Central memory CD4-positive, alpha-beta T cell (primary cell): ENCODE measurements at regions not wholly inside any gene's neighbourhood (a gene's known extent, or its start where the extent isn't known, plus 50 kb on each side); places are given as distances from the start of the nearest gene placed in this dataset.
"Not testable (repeated sequence)": the region's sequence is repeated elsewhere in the genome, so short reads cannot be mapped to it uniquely, and the experiment has no call there.

ENCODE experiments used
- DNase-seq: peaks from one replicate; pipeline ENCODE4 v3.0.0; 2022

DNA sequence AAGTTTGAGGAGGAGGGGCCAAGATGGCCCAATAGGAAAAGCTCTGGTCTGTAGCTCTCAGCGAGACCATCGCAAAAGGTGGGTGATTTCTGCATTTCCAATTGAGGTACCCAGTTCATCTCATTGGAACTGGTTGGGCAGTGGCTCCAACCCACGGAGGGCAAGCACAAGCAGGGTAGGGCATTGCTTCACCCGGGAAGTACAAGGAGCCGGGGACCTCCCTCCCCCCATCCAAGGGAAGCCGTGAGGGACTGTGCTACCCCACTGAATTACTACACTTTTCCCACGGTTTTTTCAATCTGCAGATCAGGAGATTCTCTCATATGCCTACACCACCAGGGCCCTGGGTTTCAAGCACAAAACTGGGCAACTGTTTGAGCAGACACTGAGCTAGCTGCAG lies 58.0 kb upstream of the EFCAB3 start:
- DNase-seq, result no peak

DNA sequence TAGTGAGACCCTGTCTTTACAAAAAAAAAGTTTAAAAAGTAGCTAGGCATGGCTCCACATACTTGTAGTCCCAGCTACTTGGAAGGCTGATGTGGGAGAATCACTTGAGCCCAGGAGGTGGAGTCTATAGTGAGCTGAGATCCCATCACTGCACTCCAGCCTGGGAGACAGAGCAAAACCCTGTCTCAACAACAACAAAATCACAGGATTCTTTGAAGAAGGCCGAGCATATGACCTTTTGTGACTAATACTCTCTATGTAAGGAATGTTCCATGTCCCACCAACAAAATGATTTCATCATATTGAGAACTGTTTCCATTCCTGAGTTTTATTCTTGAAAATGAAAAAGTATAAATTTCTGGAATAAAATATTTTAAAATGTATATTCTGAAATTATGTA lies 58.9 kb upstream of the EFCAB3 start:
- no peak for DNase-seq

DNA sequence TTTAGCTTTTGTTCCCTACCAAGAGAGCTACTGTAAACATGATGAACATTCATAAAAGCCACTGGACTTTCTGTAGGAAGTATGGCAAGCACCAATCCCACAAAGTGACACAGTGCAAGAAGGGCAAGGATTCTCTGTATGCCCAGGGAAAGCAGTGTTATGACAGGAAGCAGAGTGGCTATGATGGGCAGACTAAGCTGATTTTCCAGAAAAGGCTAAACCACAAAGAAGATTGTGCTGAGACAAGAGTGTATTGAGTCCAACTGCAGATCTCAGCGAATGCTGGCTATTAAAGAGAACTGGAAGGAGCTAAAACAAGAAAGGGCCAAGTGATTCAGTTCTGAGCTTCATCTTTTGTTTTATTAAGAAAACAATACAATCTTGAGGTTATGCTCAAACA lies 60.5 kb upstream of the EFCAB3 start:
- no peak for DNase-seq

DNA sequence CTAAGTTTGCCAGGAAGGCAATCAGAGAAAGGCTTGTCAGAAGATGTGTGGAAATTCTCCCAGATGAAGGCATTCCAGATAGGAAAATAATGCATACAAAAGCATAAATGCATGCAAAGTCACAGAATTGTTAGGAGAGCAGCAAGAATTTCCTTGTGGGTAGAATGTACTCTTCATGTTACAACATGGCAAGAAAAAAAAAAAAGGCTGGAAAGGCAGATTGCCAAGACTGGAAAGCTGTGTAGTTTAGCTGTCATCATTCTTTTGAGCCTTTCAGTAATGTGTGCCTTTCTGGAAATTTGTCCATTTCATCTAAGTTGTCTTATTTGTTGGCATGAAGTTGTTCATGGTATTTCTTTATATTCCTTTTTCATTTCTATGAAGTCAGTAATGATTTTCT lies 71.0 kb upstream of the EFCAB3 start:
- DNase-seq, result no peak

DNA sequence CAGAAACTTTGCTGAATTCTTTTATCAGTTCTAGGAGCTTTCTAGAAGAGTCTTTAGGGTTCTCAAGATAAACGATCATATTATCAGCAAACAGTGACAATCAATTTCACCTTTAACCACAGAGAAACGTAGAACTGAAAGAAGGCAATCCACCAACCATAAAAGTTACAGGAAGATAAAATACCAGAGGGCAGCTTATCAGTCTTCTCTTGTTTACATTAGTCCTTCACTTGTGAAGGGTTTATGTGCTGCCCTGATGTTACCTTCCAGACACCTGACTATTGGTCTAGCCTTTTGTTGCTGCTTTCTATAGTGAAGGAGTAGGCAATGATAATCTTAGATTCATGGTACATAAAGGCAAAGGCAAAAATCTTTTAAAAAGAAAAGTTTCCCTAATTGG lies 73.2 kb upstream of the EFCAB3 start:
- no peak for DNase-seq

DNA sequence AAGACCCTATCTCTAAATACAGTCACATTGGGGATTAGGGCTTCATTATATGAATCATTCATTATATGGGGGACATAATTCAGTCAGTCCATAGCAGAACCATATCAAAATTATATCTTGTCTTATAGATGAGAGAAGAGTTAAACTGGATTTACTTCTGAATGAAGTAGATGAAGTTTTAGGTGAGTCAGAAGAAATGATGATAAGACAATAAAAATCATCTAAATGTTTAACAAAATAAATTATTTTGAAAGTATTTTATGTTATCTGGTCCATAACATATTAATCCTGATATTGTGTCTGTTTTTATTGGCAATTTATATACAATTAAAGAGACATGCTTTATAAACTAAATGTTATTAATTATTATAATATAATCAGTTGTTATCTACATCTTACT lies 76.9 kb upstream of the EFCAB3 start:
- DNase-seq, result no peak

DNA sequence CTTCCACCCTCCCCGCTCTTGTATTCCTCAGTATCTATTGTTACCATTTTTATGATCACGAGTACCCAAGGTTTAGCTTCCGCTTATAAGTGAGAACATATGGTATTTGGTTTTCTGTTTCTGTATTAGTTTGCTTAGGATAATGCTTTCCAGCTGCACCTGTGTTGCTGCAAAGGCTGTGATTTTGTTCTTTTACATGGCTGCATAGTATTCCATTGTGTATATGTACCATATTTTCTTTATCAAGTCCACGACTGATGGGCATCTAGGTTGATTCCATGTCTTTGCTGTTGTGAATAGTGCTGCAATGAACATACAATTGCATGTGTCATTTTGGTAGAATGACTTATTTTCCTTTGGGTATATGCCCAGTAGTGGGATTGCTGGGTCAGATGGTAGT lies 79.7 kb upstream of the EFCAB3 start:
- no peak for DNase-seq

DNA sequence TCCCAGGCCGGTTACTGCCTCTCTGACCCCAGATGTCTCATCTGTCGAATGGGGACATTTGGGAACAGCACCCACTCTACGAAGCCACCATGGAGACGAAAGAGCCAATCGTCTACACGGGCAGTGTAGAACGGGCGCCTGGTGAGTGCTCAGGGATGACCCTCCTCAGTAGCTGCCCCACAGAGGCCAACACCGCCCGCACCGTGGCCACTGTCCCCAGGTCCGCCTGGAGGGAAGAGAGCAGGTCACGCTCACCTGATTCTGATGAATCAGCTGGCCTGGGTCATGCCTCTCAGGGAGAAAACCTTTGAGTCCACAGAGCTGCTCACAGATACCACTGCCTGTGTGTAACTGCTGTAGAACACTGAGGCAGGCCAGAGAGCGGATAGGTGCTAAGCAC lies 105.1 kb upstream of the EFCAB3 start:
- not testable (repeated sequence) for DNase-seq

DNA sequence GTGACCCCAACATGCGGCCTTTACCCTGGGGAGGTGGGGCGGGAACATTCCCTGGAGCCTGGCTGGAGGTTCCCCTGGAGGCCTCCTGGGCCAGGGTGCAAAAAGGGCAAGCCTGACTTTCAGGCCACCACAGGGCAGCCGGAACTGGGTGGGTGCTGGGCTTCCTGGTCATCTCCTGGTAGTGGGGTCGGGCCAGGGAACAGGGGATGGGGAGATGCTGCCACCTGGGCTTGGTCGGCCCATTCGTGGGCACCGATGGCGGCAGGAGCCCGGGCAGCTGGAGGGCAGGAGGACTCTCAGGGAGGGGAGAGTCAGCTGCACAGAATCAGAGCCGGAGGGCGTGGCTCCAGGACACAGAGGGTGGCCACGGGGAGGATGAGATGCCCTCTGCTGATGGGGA lies 112.0 kb upstream of the EFCAB3 start:
- DNase-seq, result not testable (repeated sequence)

DNA sequence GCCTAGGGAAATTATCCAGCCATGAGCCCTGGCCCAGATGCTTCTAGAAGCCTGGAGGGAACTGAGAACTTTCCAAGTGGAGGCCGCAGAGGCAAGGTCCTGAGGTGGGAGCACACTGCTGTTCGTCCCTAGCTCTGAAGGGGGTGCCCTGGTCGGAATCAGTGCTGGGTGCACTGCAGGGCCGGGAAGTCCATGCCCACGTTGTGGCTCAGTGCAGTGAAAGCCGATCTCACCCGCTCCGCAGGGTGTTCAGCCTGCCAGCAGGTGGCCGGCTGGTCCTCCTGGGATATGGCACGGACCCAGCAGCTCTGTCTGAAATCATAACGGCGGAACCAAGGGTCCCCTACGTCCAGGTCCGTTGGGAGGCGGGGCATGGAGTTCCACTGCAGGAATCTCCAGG lies 115.4 kb upstream of the EFCAB3 start:
- DNase-seq, result not testable (repeated sequence)

DNA sequence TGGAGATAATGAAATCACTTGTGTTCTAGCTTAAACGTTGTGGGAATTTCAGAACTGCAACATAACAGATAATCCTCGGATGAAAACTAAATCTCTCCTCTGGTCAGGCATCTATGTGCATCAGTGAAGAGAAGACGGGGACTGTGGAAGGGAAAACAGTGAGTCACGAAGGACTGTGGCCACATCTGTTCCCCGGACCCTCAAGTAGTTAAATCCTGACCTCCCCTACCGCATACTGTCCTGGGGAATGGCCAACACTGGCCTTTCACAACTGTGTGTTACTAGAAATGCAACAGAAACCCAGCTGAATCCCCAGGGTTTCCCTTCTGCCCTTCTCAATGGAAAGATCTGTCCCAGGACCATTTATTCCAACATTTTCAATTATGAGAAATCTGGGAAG lies 124.6 kb upstream of the EFCAB3 start:
- DNase-seq, result not testable (repeated sequence)

DNA sequence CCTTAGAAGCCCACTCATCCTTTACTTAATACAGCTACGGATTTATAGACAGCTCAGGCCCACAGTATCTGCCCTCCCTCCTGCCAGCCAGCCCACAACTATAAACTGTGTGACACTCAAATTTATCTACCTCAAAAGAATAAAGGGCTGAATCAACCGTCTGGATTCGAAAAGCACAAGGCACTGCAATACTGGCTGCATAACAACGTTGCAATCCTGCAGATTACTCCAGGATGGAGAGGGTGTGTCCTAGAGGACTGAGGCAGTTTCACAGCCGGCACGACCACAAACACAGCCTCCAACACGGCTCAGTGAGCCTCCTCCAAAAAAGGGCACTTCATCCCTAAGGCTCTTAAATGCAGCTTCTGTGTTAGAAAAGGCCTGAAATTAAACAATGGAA lies 138.3 kb upstream of the EFCAB3 start:
- not testable (repeated sequence) for DNase-seq

DNA sequence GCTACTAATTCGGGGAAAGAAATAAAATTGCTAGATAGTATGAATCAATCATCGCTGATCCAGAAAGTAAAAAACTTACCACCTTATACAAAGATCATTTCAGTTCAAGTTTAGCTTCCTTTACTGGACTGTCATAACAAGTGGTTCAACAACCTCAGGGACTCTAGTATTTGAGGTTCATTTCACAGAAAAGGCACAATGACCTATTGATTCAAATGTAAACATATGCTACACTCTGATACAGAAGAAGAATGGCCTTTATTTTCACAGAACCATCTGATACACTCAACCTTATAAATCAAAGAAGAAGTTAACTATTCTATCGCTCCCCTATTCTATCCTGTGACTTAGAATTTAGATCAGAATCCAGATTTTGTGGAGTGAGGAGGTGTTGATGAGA lies 140.8 kb upstream of the EFCAB3 start:
- DNase-seq, result not testable (repeated sequence)

DNA sequence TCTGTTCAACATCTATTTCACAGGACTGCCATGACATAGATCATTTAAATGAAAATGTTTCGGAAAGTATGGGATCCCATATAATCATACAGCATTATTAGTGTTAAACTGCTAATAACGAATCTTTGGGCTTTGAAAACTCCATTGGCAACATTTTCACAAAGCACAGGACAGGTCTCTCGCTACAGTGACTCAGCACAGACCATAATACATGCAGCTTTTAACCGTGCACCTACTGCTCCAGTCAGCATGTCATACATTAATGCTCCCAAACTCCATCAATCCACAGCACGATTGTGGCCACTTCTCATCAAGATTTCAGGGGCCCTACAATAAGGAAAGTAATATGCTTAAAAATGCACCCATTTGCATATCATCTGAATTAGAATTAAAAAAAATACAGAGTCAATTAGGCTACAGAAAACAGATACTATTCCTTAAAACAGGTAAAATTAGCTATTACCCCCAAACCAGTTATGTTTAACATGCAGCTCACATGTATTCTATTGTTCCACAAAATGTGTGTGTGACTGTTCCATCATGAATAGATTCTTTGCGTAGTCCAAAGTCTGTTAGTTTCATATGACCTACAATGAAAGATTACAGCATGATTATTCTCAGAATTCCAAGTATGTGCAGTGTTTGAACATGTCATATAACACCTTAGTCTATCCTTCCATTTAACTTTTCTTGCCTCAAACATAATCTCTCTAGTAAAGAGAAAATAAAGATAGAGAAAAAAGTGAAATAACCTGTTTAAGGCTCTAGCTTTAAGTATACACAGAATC lies 141.6 kb upstream of the EFCAB3 start:
- not testable (repeated sequence) for DNase-seq

DNA sequence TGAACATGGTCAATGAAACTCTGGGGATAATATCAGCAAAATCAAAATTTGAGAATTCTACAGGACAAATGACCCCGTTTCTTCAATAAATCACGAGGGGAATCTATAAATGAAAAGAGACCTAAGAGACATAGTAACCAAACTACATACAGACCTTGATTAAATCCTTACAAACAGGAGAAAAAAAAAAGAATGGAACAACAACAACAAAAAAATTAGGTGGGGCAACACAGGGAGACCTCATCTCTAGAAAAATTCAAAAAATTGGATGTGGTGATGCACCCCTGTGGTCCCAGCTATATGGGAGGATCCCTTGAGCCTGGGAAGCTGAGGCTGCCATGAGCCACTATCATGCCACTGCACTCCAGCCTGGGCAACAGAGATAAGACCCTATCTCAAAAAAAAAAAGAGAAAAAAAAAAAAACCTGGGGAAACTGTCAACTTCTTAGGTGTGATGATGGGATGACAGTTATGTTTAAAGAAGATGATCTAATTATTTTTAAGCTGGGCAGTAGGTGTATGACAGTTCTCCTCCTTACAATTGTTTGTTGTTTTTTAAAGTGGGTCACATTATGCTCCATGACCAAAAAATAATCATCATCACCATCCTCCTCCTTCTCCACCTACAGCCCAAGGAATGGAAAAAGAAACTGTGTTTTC lies 146.4 kb upstream of the EFCAB3 start:
- DNase-seq, result not testable (repeated sequence)

DNA sequence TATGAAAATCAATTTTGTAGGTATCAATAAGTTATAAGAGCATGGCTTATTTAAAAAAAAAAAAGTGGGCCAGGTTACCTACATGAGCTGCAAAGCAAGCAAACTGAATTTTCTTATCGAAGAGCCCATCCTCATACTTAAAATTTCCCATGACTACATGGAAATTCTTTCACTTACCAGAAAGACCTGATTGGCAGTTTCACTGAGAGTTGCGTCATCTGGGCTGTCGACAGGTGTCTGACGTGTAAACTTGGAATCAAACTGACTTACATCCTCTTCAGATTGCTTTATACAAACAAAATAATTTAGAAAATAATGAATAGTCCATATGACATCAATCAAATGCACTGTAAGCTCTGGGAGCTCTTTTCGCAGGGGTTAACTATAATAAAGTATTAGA lies 149.1 kb upstream of the EFCAB3 start:
- not testable (repeated sequence) for DNase-seq

DNA sequence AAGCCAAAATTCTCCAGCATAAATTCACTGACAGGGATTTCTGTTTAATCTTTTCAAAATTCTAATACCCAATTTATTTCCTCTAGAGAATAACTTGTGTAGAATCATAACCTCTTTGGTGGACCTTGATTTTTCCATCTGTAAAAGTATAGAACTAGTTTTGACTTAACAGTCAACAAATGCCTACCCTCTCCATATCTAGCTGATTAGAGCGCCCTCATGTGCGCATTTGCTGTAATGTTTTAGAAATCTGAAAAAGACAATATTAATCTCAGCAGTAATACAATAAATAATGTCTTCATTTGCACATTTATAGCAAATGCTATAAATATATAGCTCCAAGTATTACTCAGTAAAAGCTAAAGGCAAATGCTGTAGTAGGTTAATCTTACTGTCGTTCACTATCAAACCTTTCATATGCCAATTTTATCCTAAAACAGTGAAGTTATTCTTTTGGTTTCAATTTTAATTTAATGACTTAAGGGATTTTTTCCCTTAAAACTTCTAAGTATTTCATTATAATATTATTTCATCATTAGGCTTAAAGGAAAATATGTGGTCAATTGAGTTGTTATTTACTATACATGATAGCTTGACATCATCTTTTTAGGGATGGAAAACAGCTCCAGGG lies 153.6 kb upstream of the EFCAB3 start:
- not testable (repeated sequence) for DNase-seq

DNA sequence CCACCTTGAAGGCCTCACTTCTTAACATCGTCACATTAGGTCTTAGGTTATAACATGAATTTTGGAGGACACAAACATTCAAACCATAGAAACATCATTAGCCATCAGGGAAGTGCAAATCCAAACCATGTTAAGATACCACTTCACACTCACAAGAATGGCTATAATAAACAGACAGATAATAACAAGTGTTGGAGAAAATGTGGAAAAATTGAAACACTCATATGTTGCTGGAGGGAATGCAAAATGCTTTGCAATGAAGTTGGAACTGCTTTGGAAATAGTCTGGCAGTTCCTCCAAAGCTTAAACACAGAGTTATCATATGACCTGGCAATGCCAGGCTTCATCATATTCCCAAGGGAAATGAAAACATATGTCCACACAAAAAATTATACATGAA lies 156.8 kb upstream of the EFCAB3 start:
- not testable (repeated sequence) for DNase-seq

DNA sequence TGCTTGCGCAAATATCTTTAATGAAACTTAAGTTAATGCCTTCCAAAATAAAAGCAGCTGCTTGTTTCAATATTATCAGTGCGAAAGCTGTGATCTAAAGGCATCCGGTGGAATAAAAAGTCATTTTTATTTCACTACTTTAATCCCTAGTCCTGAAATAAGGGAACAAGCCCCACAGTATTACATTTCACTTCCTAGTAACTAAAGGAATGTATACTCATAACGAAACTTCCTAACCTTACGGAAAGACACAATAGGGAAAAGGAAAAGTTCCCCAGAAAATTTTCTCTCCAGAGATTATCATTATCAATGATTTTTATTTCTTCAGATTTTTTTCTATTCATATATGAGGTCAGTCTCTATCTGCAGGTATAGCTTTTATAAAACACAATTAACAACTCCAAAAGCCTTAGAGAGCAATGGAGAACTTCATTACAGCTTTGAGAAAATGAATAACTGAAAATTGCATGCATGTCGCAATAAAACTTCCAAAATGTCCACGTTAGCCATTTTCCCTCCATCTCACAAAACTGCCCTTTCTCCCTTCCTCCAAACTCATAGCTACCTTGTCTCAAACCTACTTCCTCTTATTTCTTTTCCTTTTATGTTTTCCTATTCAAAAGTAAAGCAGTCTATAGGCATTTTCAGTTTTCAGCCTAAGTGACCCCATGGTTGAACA lies 154.3 kb upstream of the MED13 start:
- DNase-seq, result no peak

DNA sequence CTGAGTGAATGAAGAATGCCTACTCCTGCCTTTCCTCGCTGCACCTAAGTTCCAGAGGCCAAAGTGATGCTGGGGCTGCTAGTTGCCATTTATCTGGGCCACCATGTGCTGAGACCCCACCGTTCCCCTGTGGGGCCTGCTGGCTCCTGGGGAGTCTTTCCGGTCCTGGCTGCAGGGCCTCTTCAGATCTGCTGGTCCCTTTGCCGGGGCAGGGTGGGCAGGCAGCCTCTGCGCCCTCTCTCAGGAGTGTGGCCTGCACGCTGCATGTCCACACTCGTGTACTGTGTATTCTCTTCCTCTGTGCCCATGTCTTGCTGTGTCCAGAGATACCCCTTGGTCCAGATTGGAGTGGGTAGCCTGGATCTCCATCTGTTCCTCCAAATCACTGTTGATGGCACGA lies 151.8 kb upstream of the MED13 start:
- DNase-seq, result no peak

DNA sequence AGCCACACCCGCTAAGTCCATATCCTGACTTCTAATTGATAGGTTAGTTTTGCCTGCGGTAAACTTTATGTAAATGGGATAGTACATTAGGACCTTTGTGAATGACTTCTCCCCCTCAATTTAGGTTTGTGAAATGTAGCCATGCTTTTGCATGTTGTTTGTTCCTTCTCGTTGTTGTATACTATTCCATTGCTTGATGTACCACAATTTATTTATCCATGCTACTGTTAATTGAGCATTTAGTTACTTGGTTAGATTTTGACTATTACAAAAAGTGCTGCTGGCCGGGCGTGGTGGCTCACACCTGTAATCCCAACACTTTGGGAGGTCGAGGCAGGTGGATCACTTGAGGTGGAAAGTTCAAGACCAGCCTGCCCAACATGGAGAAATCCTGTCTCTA lies 150.8 kb upstream of the MED13 start:
- DNase-seq, result not testable (repeated sequence)

DNA sequence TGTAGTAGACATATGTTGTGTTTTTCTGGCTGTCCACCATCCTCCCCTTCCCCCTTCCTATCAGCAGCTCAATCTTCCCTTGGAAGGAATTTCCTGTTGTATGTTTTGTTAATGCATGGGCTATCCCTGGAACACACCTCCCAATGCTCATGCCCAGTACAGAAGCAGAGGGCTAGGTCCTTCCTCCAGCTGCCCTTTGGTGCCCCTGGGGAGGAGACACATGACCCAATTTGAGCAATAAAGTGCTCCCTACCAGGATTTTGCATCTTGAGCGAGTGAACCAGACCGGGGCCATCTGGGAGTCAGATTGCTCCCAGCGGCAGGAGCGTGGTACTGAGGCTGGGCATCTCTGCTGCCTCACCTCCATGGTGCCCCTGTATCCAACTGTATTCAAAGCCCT lies 141.5 kb upstream of the MED13 start:
- DNase-seq, result no peak

DNA sequence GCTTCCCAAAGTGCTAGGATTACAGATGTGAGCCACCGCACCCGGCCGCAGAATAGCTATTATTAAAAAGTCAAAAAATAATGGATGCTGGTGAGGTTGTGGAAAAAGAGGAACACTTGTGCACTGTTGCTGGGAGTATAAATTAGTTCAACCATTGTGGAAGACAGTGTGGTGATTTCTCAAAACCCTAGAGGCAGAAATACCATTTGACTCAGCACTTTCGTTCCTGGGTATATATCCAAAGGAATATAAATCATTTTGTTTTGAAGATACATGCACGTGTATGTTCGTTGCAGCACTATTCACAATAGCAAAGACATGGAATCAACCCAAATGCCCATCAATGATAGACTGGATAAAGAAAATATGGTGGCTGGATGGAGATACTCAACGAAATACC lies 132.1 kb upstream of the MED13 start:
- DNase-seq, result not testable (repeated sequence)
